Upper lobe of right lung (tissue), 1 donor: ENCODE measurements at regions not wholly inside any gene's neighbourhood (a gene's known extent, or its start where the extent isn't known, plus 50 kb on each side); places are given as distances from the start of the nearest gene placed in this dataset.

Experiments
- ATAC-seq: fragments of 200-7000 bp; cut with Tn5 transposase; one replicate; pipeline ENCODE4 v1.9.1; 2020; ENCODE audit warnings: mild to moderate bottlenecking, moderate library complexity
- DNase-seq: peaks from one replicate; pipeline ENCODE4 v3.0.0-alpha.2; 2020
- H3K27ac ChIP-seq: fragments of 200-600 bp; one replicate; pipeline ENCODE4 v1.8.0; 2022
- H3K27me3 ChIP-seq: fragments of 200-600 bp; one replicate; pipeline ENCODE4 v1.8.0; 2022; ENCODE audit warnings: mild to moderate bottlenecking
- H3K36me3 ChIP-seq: fragments of 200-600 bp; one replicate; pipeline ENCODE4 v1.8.0; 2022
- H3K4me1 ChIP-seq: fragments of 200-600 bp; one replicate; pipeline ENCODE4 v1.8.0; 2022
- H3K4me3 ChIP-seq: fragments of 200-600 bp; one replicate; pipeline ENCODE4 v1.8.0; 2022; ENCODE audit warnings: mild to moderate bottlenecking
- H3K9me3 ChIP-seq: fragments of 200-600 bp; one replicate; pipeline ENCODE4 v1.8.0; 2022
- CTCF ChIP-seq: fragments of 200-600 bp; IDR thresholded peaks from one replicate; pipeline ENCODE4 v1.8.0; 2022; ENCODE audit warnings: antibody characterized with exemption
- intact Hi-C: fragments of 100-400 bp; cut with DNase I; formaldehyde crosslinking; loops from one replicate; pipeline ENCODE4 v1.11.0; 2022
- donor health status: DM: no; HTN: yes; CAD: no; lungs with severe emphysema.

- no peak for TF ChIP-seq CTCF
- DNase-seq (no peak), ATAC-seq (no peak)
- Histone ChIP-seq H3K9me3 (peaks cover 13% of the 10 kb centered on the region), H3K27ac (no peak overlapping the region), H3K4me3 (no peak overlapping the region), H3K27me3 (no peaks in the 10 kb centered on the region), H3K36me3 (no peaks in the 10 kb centered on the region), H3K4me1 (no peaks in the 10 kb centered on the region)
- intact Hi-C loops: no loop called here
Observed at GRCh38 chr9:129514497-129514867, 106.4 kb downstream of the C9orf50 start.

- Histone ChIP-seq H3K4me3 (no peak overlapping the region), H3K27me3 (no peaks in the 10 kb centered on the region), H3K4me1 (no peaks in the 10 kb centered on the region), H3K27ac (no peak overlapping the region), H3K9me3 (peaks cover 13% of the 10 kb centered on the region), H3K36me3 (no peaks in the 10 kb centered on the region)
- TF ChIP-seq CTCF: no peak
- intact Hi-C loops: no loop called here
- DNase-seq: no peak
- ATAC-seq: no peak
Observed at GRCh38 chr9:129513856-129514496, 106.9 kb downstream of the C9orf50 start.

GRCh38 chr9:129513282-129513681 is 107.6 kb downstream of the C9orf50 start:
- ATAC-seq (no peak), DNase-seq (no peak)
- Histone ChIP-seq H3K27ac (no peak overlapping the region), H3K9me3 (peaks cover 11% of the 10 kb centered on the region), H3K4me3 (no peak overlapping the region), H3K4me1 (no peaks in the 10 kb centered on the region), H3K27me3 (no peaks in the 10 kb centered on the region), H3K36me3 (no peaks in the 10 kb centered on the region)
- intact Hi-C loops: no loop called here
- TF ChIP-seq CTCF: no peak

GRCh38 chr9:129511285-129511900 is 109.5 kb downstream of the C9orf50 start:
- DNase-seq (no peak), ATAC-seq (no peak)
- H3K4me1 ChIP-seq: no peaks in the 10 kb centered on the region
- TF ChIP-seq CTCF: no peak
- H3K9me3 ChIP-seq: peaks cover 7% of the 10 kb centered on the region
- H3K36me3 ChIP-seq: no peaks in the 10 kb centered on the region
- no peaks in the 10 kb centered on the region for H3K27me3 ChIP-seq
- no peak overlapping the region for H3K27ac ChIP-seq
- intact Hi-C loops: no loop called here
- no peak overlapping the region for H3K4me3 ChIP-seq

GRCh38 chr9:129509533-129509928 is 111.4 kb downstream of the C9orf50 start:
- Histone ChIP-seq H3K27me3 (no peaks in the 10 kb centered on the region), H3K4me3 (no peak overlapping the region), H3K9me3 (peaks cover 7% of the 10 kb centered on the region), H3K27ac (no peak overlapping the region), H3K36me3 (peaks cover 3% of the 10 kb centered on the region), H3K4me1 (no peaks in the 10 kb centered on the region)
- ATAC-seq (no peak), DNase-seq (no peak)
- intact Hi-C loops: no loop called here
- no peak for TF ChIP-seq CTCF
